GM19351 (cell line): ENCODE measurements at regions not wholly inside any gene's neighbourhood (a gene's known extent, or its start where the extent isn't known, plus 50 kb on each side); places are given as distances from the start of the nearest gene placed in this dataset.

Experiments
- ATAC-seq: cut with Tn5 transposase; IDR thresholded peaks from one replicate; pipeline ENCODE4 v1.9.1; 2021; ENCODE audit warnings: mild to moderate bottlenecking, moderate library complexity; ENCODE audit not compliant: unreplicated experiment

- no peak for ATAC-seq
Measured at GRCh38 chr1:29838738-29839320, 602.5 kb downstream of the PTPRU start.

GRCh38 chr1:29836651-29837646, 600.6 kb downstream of the PTPRU start:
- no peak for ATAC-seq

- ATAC-seq: no peak
Measured at GRCh38 chr1:29835874-29836273, 599.6 kb downstream of the PTPRU start.

GRCh38 chr1:29835406-29835805, 599.1 kb downstream of the PTPRU start:
- no peak for ATAC-seq

GRCh38 chr1:29833581-29833980, 597.3 kb downstream of the PTPRU start:
- no peak for ATAC-seq

- no peak for ATAC-seq
Measured at GRCh38 chr1:29832936-29833335, 596.6 kb downstream of the PTPRU start.

GRCh38 chr1:29832471-29832870, 596.1 kb downstream of the PTPRU start:
- ATAC-seq: no peak

GRCh38 chr1:29831500-29832117, 595.3 kb downstream of the PTPRU start:
- no peak for ATAC-seq

GRCh38 chr1:29830916-29831315, 594.6 kb downstream of the PTPRU start:
- ATAC-seq: no peak

- no peak for ATAC-seq
Measured at GRCh38 chr1:29830383-29830782, 594.1 kb downstream of the PTPRU start.

- no peak for ATAC-seq
Measured at GRCh38 chr1:29829448-29830344, 593.4 kb downstream of the PTPRU start.

- no peak for ATAC-seq
Measured at GRCh38 chr1:29828526-29829447, 592.5 kb downstream of the PTPRU start.

- ATAC-seq: no peak
Measured at GRCh38 chr1:29827801-29828525, 591.6 kb downstream of the PTPRU start.

- no peak for ATAC-seq
Measured at GRCh38 chr1:29827237-29827750, 591.0 kb downstream of the PTPRU start.

GRCh38 chr1:29826646-29827045, 590.3 kb downstream of the PTPRU start:
- ATAC-seq: no peak

- ATAC-seq: no peak
Measured at GRCh38 chr1:29825941-29826415, 589.7 kb downstream of the PTPRU start.

GRCh38 chr1:29825274-29825940, 589.1 kb downstream of the PTPRU start:
- ATAC-seq: no peak
